GM21737 (cell line): ENCODE measurements at regions not wholly inside any gene's neighbourhood (a gene's known extent, or its start where the extent isn't known, plus 50 kb on each side); places are given as distances from the start of the nearest gene placed in this dataset.

Source experiments
- ATAC-seq: cut with Tn5 transposase; IDR thresholded peaks from one replicate; pipeline ENCODE4 v1.9.1; 2021; ENCODE audit warnings: mild to moderate bottlenecking, moderate library complexity; ENCODE audit not compliant: unreplicated experiment

DNA sequence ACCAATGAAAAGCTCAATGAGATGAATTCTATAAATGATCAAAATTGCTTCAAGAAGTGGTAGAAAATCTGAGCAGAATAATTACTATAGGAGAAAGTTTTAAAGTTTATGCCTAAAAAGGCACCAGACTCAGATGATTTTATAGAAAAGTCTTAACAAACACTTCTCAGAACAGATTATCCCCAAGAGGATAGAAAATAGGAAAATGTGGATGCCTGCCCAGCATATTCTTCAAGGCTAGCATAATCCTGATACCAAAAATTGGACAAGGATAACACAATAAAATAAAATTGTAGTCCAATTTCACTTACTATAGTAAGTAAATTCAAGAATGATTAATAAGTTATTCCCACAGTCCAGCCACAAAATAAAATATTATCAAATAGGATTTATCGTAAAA is 397.0 kb downstream of the NR2F1-AS1 start:
- no peak for ATAC-seq

DNA sequence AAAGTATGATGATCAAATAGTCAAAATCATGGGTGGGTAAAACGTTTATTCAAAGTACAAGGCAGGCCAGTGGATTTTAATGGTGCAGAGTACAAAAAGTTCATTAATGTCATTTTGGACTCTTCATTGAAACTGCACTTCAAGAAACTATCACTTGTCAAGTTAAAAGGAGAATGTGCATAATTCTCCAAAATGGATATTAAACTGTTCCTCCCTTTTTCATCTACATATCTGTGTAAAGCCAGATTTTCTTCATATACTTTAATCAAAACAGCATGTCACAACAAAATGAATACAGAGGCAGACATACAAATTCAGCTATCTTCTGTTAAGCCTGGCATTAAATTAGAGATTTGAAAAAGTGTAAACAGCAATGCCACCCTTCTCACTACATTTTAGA is 401.6 kb downstream of the NR2F1-AS1 start:
- ATAC-seq: no peak

DNA sequence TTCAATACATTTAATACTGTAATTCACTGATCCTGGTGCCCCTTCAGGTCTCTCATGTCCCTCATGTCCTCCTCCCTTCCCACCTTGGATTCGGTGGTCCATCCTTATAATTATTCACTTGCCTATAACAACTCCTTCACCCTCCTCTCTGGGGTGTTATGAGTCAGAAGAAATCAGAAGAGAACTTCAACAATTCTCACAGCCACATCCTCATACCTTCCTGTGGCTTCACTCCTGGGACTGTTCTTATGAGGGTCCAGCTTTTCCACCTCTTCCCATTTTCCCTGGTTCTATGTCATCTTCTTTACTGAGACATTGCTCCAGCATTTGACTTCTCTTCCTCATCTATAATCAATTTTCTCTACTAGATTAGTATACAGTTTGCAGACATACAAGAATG is 406.1 kb downstream of the NR2F1-AS1 start:
- no peak for ATAC-seq

DNA sequence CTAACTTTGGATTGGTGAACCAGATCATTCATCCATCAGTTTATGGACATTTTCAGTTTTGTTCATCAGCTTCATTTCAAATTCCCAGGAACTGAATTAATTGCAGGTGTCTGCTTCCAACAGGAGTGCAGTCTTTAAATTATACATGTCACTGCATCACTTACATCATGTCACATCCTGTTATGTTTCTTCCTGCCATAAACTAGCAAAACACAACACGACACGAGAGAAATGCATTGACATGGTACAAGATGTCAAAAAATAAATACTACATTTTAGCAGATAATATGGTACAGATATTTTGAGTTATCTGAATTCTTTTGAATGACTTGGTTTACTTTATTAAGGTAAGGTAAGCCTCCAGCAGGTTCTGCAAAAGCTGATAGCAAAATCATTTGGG is 415.5 kb downstream of the NR2F1-AS1 start:
- ATAC-seq: no peak

DNA sequence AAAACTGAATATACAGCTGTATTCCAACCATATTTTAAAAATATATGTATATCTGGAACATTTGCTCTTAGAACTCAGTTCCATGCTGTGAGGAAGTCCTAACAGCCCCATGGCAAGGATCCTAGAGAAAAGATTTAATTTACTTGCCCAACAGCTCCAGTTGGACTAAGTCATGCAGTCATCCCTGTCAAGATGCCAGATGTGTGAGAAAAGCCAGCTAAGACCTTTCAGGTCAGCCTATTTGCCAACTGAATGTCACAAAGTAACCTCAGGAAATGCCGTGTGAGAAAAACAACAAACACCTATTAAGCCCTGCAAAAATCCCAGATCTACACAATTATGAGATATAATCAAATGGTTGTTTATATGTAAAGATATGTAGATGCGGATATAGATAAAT is 416.3 kb downstream of the NR2F1-AS1 start:
- ATAC-seq: no peak

DNA sequence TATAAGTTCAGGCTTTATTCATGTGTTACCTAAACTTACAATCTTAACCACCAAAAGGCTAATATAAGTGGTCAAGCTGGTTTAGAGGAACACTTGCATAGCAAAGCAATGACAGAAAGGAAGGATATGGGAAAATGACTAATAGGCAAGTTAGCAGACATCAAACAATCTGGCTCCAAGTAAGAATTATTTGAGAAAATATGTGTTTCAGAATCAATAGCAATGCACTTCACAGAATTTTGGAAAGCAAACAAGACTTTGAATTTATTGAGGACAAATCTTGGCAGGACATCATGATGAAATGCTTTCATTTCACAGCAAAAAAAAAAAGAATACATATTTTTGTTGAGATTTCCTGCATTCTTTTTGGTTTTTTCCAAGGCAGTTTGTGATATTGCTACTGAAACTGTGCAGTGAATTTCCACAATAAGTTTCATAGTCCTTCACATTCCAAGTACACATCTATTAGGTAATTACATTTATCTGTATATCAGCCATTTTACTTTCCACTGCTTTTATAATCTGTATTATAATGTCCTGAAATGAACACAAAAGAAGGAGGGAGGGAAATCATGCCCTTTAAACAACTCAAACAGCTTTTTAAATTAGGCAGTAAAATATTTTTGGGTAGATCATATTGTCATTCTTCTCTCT is 417.9 kb downstream of the NR2F1-AS1 start:
- ATAC-seq: no peak

DNA sequence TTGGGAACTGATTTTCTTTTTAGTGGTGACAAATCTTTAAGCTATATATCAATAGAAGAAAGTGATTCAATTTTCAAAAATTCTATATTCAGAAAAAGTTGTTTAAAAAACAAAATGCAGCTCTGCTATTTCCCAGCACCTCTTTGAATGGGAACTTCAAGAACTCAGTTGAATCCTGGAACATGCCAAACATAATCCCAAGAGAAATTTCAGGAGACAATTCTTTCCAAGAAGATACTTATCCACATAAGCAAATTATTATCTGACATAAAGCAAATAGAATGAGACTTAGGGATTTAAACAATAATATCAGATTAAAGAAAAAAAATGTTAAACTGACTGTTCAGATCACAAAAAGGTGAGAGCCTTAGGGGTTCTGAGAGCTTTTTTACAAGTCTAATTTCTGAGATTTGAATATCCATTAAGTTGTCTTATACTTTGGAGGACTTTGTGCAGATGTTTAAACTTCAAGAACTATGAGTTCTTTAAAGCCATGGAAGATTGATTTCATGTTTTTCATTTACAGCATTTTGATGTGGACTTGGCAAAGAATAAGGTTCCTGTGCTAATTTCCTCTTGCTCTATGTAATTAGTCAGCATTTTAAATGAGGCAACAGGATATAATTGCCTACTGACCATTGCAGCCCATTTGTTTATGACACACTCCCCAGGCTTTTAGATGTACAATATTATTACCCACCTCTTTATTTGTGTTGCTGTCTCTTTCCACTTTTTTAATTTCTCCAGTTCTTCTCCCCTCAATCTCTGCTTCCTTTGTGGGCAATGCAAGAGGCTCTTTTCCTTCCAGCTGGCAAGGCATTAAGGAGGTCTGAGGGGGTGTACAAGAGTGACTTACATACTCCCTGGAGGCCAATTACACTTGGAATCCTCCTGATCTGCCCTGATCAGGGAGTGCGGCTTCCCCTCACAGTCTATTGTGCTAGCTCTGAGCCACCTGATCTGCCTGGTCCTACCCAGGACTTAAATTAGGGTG is 419.1 kb downstream of the NR2F1-AS1 start:
- no peak for ATAC-seq

DNA sequence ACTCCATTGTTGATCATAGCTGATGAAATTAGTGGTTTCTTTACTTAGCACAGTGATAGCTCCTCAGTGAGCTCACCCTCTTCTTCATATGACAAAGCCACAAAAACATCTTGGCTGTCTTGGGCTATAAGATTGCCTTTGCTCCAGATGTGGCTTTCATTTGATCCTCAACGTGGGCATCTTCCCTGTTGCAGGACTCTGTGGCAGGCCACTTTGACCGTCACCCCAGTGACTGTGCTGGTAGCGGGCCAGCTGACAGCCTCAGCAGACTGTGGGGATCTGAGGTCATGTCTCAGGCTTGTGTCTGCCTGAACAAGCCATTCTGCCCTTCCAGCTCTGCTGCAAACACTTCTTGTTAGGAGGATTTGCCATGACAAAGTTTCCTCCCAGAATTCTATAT is 422.2 kb downstream of the NR2F1-AS1 start:
- no peak for ATAC-seq

DNA sequence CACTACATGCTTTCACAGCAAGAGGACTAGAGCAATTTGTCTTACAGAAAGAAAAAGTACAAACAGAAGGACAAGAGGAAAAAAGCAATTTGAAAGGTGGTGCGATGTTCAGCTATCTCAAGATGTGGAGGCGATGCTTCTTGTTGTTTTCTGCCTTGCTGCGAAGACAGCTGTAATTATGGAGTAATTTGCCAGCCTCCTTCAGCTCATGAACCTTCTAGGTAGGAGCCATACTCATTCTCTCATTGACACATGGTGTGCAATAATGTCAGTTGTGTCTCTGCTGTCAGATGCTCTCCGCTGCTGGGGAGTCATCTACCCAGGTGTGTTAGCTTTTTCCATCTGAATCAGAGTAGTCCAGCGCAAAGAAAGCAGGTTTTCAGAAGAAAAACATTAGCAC is 424.5 kb downstream of the NR2F1-AS1 start:
- no peak for ATAC-seq

DNA sequence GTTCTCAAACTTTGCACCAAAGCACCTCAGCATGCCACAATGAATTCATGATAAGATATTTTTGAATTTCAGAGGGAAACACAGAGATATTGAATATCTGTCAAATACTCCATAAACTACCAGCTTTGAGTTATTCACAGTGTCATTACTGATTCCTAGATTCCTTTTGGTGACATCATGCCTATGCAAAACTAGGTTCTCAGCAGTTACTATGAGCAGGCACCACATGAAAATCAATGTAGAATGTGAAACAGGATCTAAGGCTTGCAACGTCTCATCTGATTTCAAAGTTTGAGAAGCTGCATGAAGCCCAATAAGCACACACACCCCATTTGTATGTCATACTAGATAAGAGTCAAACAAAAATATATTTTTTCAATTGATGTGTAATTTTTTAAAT is 426.5 kb downstream of the NR2F1-AS1 start:
- ATAC-seq: no peak

DNA sequence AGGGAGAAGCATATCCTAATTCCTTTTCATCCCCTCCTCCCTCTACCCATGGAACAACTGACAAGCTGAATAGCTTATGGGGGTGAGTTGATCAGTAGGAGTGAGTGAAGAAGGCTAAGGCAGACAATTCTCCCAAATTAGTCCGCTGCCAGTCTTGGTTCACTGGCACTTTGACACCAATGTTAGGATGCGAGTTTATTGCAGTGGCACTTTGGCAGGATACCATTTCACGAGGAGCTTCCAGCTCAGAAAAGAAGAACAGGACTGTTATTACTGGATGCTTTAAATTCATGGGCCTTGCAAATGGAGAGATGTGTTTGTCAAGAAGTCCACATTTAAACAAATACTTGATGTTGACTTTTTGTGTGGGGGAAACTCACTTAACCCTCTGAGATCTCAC is 427.6 kb downstream of the NR2F1-AS1 start:
- no peak for ATAC-seq

DNA sequence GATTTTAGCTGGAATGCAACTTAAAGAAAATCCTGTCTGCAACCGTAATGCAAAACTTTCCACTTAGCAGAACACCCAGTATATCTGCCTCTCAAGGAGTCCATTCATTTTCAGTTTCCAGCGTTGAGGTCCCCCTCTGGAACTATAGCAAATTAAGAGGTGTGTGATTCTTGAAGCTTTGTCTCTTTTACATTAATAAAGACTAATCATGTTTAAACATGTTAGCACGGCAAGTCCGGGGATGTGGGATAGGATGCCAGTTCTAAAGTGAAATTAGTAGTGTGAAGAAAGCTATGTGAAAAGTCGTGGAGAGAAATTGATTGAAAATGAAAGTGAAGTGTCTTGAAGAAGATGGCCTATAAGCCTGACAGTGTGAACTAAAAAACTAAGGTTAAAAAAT is 429.1 kb downstream of the NR2F1-AS1 start:
- ATAC-seq: no peak

DNA sequence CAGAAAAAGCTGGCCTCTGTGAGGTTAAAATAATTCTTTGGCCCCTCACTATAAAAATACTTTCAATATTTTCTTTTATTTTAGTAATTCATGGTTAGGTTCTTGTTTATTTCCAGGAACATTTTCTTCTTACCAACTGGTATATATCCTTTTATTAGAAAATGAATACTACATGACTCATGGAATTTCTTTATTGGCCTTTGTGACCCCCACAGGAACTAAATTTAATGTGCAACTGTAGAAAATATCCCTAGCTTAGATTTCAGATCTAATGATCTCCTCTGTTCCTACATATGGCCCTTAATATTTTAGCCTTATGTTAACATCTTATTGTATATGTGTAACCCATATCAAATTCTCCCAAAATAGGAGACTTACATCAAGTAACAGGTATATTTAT is 429.9 kb downstream of the NR2F1-AS1 start:
- ATAC-seq: no peak

DNA sequence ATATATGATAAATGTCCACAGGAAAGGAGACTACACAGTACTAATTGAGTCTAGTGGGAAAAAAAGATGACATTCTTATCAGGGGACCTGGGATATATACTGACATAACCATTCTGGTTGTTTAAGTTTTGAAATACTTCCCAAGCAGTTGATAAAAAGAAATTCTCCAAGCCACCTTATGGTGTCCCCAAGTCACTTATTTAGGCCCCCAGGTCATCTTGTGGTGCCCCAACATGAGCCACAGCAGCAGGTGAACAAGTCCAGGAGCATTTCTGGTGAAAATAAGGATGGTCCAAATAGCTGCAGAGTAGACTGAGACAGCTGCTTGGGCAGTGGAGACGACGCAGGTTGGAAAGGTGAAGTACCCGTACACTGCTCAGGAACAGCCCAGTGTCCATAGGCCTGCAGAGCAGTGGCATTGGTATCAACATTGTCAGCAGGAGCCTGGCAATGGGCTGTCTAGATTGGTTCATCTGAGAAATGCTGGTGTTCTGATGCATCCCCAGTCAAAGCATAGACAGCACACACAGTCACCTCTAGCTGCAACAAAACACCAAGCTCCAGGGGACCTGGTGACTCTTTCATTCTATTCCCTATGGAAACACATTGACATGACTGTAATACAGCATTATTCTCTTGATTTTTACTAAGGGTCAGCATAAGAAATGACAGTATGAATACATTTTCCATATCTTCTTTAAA is 430.6 kb downstream of the NR2F1-AS1 start:
- no peak for ATAC-seq

DNA sequence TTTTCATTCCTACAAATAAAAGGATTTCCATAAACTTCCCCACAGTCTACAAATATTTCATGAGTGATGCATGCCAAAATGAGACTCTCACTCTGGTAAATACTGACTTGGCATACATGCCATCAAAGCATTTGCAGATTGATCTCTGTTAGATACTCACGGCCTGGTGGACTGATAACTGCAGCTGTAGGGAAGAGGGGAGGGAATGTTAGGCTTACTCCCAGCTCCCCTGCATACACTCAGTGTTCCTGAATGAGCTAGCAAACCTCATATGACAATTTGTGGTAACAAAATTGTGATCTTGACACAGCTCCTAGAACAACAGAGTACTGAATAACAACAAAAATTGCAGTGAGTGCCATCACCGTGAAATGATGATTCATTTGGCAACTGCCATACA is 435.3 kb downstream of the NR2F1-AS1 start:
- ATAC-seq: no peak

DNA sequence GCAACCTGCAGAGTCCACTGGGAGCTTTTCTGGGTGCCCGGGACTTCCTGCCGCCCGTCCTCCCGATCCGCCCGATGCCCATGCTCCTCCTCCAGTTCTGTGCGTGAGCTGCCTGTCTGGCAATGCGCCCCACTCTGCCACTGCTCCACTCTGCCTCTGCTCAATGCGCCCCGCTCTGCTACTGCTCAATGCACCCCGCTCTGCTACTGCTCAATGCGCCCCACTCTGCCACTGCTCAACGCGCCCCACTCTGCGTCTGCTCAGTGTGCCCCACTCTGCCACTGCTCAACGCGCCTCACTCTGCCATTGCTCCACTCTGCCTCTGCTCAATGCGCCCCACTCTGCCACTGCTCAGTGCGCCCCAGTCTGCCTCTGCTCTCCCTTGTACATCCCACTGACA is 436.0 kb downstream of the NR2F1-AS1 start:
- ATAC-seq: no peak

DNA sequence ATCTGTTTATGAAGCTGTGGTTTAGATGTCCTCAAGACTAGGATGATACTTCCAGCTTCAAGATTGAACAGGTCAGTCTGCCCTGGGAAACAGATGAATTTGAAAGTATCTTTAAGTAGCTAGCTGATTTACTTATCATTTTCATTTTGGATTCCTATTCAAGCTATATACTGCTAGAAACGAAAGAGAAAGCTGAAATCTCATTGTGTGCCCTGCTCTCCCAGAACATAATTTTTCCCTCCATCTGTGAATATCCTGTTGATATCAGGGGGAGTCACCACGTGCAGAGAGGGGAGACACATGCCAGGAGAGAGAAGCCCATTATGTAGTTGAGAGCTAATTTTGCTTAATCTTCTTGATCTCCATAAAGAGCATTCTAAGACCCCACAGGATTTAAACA is 439.1 kb downstream of the NR2F1-AS1 start:
- no peak for ATAC-seq

DNA sequence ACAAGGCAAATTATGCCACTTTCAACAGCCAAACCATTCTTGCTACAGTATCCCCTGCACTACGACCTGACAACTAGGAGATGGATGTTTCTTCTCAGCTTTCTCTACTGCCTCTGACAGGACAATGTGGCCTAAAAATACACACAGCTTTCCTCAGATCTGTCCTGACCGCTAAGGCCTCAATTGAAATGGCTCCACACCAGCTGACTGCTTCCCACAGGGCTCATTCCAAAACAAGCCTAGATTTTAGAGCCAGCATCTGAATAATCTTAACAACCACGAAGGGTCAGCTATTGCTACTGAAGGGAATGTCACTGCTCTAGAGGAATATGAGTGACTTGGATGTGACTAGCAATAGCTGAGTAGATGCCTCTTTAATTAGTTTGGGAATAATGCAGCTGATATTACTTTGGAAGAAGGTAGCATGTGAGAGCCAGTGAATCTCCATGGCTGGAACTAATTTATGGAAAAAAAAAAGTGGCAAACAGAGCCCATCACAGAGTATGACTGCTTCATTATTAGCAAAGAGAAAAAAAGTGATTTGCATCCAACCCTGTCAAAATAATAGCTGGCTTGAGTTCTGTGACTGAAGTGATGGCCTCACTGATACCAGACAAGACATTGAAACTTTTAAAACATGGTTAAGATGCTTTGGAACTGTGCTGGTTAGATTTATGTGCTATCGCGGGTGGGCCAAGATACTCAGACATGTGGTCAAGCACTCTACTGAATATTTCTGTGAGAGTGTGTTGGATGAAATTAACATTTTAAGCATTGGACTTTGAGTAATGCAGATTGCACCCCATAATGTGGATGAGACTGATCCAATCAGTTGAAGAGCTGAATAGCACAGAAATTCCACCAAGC is 450.2 kb downstream of the NR2F1-AS1 start:
- ATAC-seq: no peak

DNA sequence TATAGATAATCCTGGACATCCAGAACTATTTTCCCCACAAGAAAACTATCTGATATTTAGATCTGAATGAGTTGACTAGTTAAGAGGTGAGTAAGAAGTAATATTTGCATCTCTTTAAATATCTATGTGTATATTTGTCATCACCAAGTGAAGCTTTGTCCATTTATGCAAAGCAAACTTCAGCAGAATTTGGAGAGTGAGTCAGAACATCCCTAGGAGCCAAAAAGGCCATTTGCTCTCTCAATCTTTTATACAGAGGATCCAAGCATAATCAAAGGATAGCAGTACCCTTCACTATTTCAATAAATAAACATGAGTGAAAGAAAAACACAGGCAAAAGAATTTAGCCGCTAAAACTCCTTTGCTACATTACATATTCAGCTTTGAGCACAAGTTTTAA is 454.4 kb downstream of the NR2F1-AS1 start:
- no peak for ATAC-seq

DNA sequence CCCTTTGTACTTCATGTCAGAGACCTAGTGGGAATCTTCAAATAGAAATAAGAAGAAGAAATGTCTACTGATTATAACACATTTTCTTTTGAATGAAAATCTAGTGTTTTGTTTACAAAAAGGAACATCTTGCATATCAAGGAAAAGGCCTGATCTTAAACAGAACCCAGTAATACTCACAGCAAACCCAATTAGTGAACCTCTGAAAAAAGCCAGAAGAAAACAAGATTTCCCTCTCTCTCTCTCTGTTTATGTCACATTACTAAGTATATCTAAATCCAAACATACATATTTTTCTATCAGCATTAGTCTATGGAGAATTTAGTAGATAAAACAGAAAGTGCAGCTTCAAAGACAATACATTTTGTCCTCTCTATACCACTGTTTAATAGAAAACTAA is 457.9 kb downstream of the NR2F1-AS1 start:
- ATAC-seq: no peak

DNA sequence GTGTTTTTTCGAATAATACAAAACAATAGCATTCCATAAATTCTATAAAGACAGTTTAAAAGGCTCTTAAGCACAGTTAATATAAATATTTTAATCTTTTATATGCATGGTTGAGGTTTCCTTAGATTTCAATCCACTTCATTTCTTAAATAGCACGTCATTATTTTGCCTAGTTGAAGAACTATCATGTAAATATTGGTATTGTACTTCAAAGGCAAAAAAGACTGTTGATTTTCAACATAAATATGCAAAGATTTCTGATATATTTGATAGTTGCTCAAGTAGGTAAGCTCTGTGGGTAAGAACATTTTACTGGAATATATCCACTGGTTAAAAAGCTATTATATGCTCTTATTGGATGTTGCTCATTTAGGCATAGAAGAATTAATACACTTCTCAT is 458.6 kb downstream of the NR2F1-AS1 start:
- no peak for ATAC-seq
